ENCODE measurements at regions not wholly inside any gene's neighbourhood (a gene's known extent, or its start where the extent isn't known, plus 50 kb on each side); places are given as distances from the start of the nearest gene placed in this dataset.
A peak's percentile ranks its signal among the peaks of the same experiment; 100 is the strongest.

GRCh38 chr5:10827571-10827970 is 66.5 kb upstream of the DAP start:
- DNase-seq (ENCODE audit: low read depth, low spot score) = no peak
- in situ Hi-C loops (cut with HindIII; ENCODE audit: low pct_unique_long_range_greater_than_20kb, low sequenced_read_pairs) = no loop called here

GRCh38 chr5:10826971-10827370 is 65.9 kb upstream of the DAP start:
- in situ Hi-C loops (cut with HindIII; ENCODE audit: low pct_unique_long_range_greater_than_20kb, low sequenced_read_pairs) = no loop called here

GRCh38 chr5:10825897-10826644 is 65.0 kb upstream of the DAP start:
- DNase-seq (ENCODE audit: low read depth, low spot score) = peak; percentile 61
- in situ Hi-C loops (cut with HindIII; ENCODE audit: low pct_unique_long_range_greater_than_20kb, low sequenced_read_pairs) = no loop called here

More at GRCh38 chr5:10826971-10827370, 65.9 kb upstream of the DAP start:
- DNase-seq (ENCODE audit: low read depth, low spot score) = no peak

GRCh38 chr5:10812218-10812617 is 51.2 kb upstream of the DAP start:
- in situ Hi-C loops (cut with HindIII; ENCODE audit: low pct_unique_long_range_greater_than_20kb, low sequenced_read_pairs) = no loop called here
- no peak for DNase-seq (ENCODE audit: low read depth, low spot score)

Data from SK-MEL-5 (cell line).